Liver (tissue), 8 donors: ENCODE measurements at regions not wholly inside any gene's neighbourhood (a gene's known extent, or its start where the extent isn't known, plus 50 kb on each side); places are given as distances from the start of the nearest gene placed in this dataset.

ENCODE experiments used
- DNase-seq: peaks from one replicate; pipeline ENCODE4 v3.0.0-alpha.2; 2017; ENCODE audit warnings: low spot score
- H3K27ac ChIP-seq, 2 donors: one replicate each; pipeline ENCODE4 v1.7.0; 2013; ENCODE audit warnings: inconsistent platforms in 2 of 2, low read length in 2 of 2, control low read depth in 1 of 2, low read depth in 1 of 2, mild to moderate bottlenecking in 1 of 2
- H3K27me3 ChIP-seq, 4 donors: one replicate each; pipeline versions ENCODE4 v1.6.1 to v1.7.0; 2013; ENCODE audit warnings: low read length in 3 of 4, inconsistent platforms in 1 of 4, mild to moderate bottlenecking in 1 of 4, moderate library complexity in 1 of 4; ENCODE audit not compliant: control insufficient read depth in 4 of 4, insufficient read depth in 4 of 4
- H3K36me3 ChIP-seq, 4 donors: one replicate each; pipeline versions ENCODE4 v1.6.1 to v1.7.0; 2013; ENCODE audit warnings: low read length in 3 of 4, mild to moderate bottlenecking in 3 of 4, low read depth in 1 of 4, moderate library complexity in 1 of 4; ENCODE audit not compliant: control insufficient read depth in 4 of 4, insufficient read depth in 3 of 4
- H3K4me1 ChIP-seq, 4 donors: one replicate each; pipeline versions ENCODE4 v1.6.1 to v1.7.0; 2013; ENCODE audit warnings: low read length in 3 of 4, mild to moderate bottlenecking in 3 of 4, moderate library complexity in 1 of 4; ENCODE audit not compliant: control insufficient read depth in 4 of 4, insufficient read depth in 4 of 4
- H3K4me3 ChIP-seq, 3 donors: one replicate each; pipeline versions ENCODE4 v1.6.1 to v1.7.0; 2013; ENCODE audit warnings: low read length in 3 of 3, control low read depth in 1 of 3, low read depth in 1 of 3, mild to moderate bottlenecking in 1 of 3
- H3K9ac ChIP-seq, 2 donors: one replicate each; pipeline ENCODE4 v1.7.0; 2013; ENCODE audit warnings: low read length in 2 of 2, mild to moderate bottlenecking in 2 of 2, moderate library complexity in 2 of 2, control low read depth in 1 of 2, low read depth in 1 of 2
- H3K9me3 ChIP-seq, 4 donors: one replicate each; pipeline versions ENCODE4 v1.6.1 to v1.7.0; 2013; ENCODE audit warnings: low read length in 3 of 4; ENCODE audit not compliant: control insufficient read depth in 4 of 4
- ATF3 ChIP-seq: IDR thresholded peaks from 2 replicates; pipeline ENCODE4 v1.6.1; 2016; ENCODE audit warnings: antibody characterized with exemption
- CTCF ChIP-seq: fragments of 150-350 bp; IDR thresholded peaks from 2 replicates; pipeline ENCODE4 v1.5.1; 2017; ENCODE audit warnings: improper control_type of control experiment, low read depth, low read length; ENCODE audit not compliant: missing input control
- EGR1 ChIP-seq, 2 donors: IDR thresholded peaks; 2 replicates each; pipeline ENCODE4 v1.6.1; 2016 to 2018; ENCODE audit warnings: antibody characterized with exemption in 2 of 2, low read depth in 2 of 2
- FOXA1 ChIP-seq: IDR thresholded peaks from 2 replicates; pipeline ENCODE4 v1.6.1; 2016; ENCODE audit warnings: antibody characterized with exemption
- FOXA2 ChIP-seq: IDR thresholded peaks from 2 replicates; pipeline ENCODE4 v1.6.1; 2016; ENCODE audit warnings: antibody characterized with exemption
- GABPA ChIP-seq, 2 donors: IDR thresholded peaks in 1 of 2; conservative IDR thresholded peaks in 1 of 2; 2 replicates each; pipeline ENCODE4 v1.6.1; 2016; ENCODE audit warnings: antibody characterized with exemption in 2 of 2, mild to moderate bottlenecking in 1 of 2, moderate library complexity in 1 of 2
- MAX ChIP-seq: IDR thresholded peaks from 2 replicates; pipeline ENCODE4 v1.6.1; 2016; ENCODE audit warnings: antibody characterized with exemption
- NR2F2 ChIP-seq: IDR thresholded peaks from 2 replicates; pipeline ENCODE4 v1.6.1; 2016; ENCODE audit warnings: antibody characterized with exemption
- RAD21 ChIP-seq, 2 donors: IDR thresholded peaks; 2 replicates each; pipeline ENCODE4 v1.6.1; 2016; ENCODE audit warnings: antibody characterized with exemption in 2 of 2, mild to moderate bottlenecking in 2 of 2
- REST ChIP-seq: IDR thresholded peaks from 2 replicates; pipeline ENCODE4 v1.6.1; 2016; ENCODE audit warnings: antibody characterized with exemption, mild to moderate bottlenecking
- RXRA ChIP-seq, 2 donors: IDR thresholded peaks; 2 replicates each; pipeline ENCODE4 v1.6.1; 2017 to 2018; ENCODE audit warnings: antibody characterized with exemption in 2 of 2, mild to moderate bottlenecking in 1 of 2
- TAF1 ChIP-seq: conservative IDR thresholded peaks from 2 replicates; pipeline ENCODE4 v1.6.1; 2016; ENCODE audit warnings: antibody characterized with exemption, mild to moderate bottlenecking
- YY1 ChIP-seq: IDR thresholded peaks from 2 replicates; pipeline ENCODE4 v1.6.1; 2016; ENCODE audit warnings: antibody characterized with exemption, mild to moderate bottlenecking
- ZBTB33 ChIP-seq: IDR thresholded peaks from 2 replicates; pipeline ENCODE4 v1.6.1; 2016; ENCODE audit warnings: antibody characterized with exemption
- WGBS: extraction: QIAGEN DNeasy Blood & Tissue Kit; methylation state at CpG from one replicate; pipeline ENCODE4 v1.1.7; 2013; 5-methylcytosine and 5-hydroxymethylcytosine counted together
- donor health status: healthy.
- donor health status: healthy.
- donor health status: healthy.
- donor health status: healthy.
- donor health status: healthy.

GRCh38 chr21:15330872-15331271 is 266.1 kb upstream of the NRIP1 start:
- no peak overlapping the region for H3K9ac ChIP-seq
- no peaks in the 10 kb centered on the region for H3K4me1 ChIP-seq
- no peaks in the 10 kb centered on the region for H3K36me3 ChIP-seq
- DNase-seq: no peak
- TF ChIP-seq RAD21 (IDR thresholded peaks at IDR 0.05): no peak
- TF ChIP-seq RXRA (IDR thresholded peaks at IDR 0.05): no peak
- TF ChIP-seq FOXA2: no peak
- TF ChIP-seq TAF1: no peak
- no peak for TF ChIP-seq EGR1 (IDR thresholded peaks at IDR 0.05; ENCODE audit: low read depth in 2 of 2)
- TF ChIP-seq GABPA (IDR thresholded peaks at IDR 0.05 in 1 of 2, conservative IDR thresholded peaks at IDR 0.05 in 1 of 2): no peak
- no peak for TF ChIP-seq YY1
- TF ChIP-seq MAX: no peak
- no peak for TF ChIP-seq FOXA1
- no peak overlapping the region for H3K4me3 ChIP-seq
- no peaks in the 10 kb centered on the region for H3K9me3 ChIP-seq
- H3K27me3 ChIP-seq: no peaks in the 10 kb centered on the region
- H3K27ac ChIP-seq: no peak overlapping the region

GRCh38 chr21:15332572-15332971 is 267.8 kb upstream of the NRIP1 start:
- H3K27ac ChIP-seq: no peak overlapping the region
- 91% methylated on average over 1 of the region's 1 CpG for WGBS

More at GRCh38 chr21:15332572-15332971, 267.8 kb upstream of the NRIP1 start:
- no peaks in the 10 kb centered on the region for H3K27me3 ChIP-seq
- no peak overlapping the region for H3K4me3 ChIP-seq
- no peaks in the 10 kb centered on the region for H3K4me1 ChIP-seq
- H3K36me3 ChIP-seq: no peaks in the 10 kb centered on the region
- no peak for DNase-seq
- no peak for TF ChIP-seq FOXA1
- no peak for TF ChIP-seq REST
- no peak for TF ChIP-seq ZBTB33
- TF ChIP-seq GABPA (IDR thresholded peaks at IDR 0.05 in 1 of 2, conservative IDR thresholded peaks at IDR 0.05 in 1 of 2): no peak
- TF ChIP-seq NR2F2: no peak
- no peak for TF ChIP-seq RXRA (IDR thresholded peaks at IDR 0.05)
- TF ChIP-seq RAD21 (IDR thresholded peaks at IDR 0.05): no peak
- no peak for TF ChIP-seq ATF3
- TF ChIP-seq TAF1: no peak
- TF ChIP-seq CTCF: no peak
- no peak for TF ChIP-seq FOXA2
- no peak for TF ChIP-seq MAX
- H3K9ac ChIP-seq: no peak overlapping the region
- H3K9me3 ChIP-seq: no peaks in the 10 kb centered on the region
